22Rv1 (cell line): ENCODE measurements at regions not wholly inside any gene's neighbourhood (a gene's known extent, or its start where the extent isn't known, plus 50 kb on each side); places are given as distances from the start of the nearest gene placed in this dataset.
A peak's percentile ranks its signal among the peaks of the same experiment; 100 is the strongest.

Experiments used
- H3K27ac ChIP-seq: fragments of 450-650 bp; 2 replicates; pipeline ENCODE4 v1.5.1; 2017
- CTCF ChIP-seq: fragments of 450-650 bp; IDR thresholded peaks from 2 replicates; pipeline ENCODE4 v1.5.1; 2017; ENCODE audit warnings: mild to moderate bottlenecking
- ZFX ChIP-seq: fragments of 450-650 bp; IDR thresholded peaks from 2 replicates; pipeline ENCODE4 v1.6.1; 2017; ENCODE audit warnings: antibody characterized with exemption, borderline replicate concordance

GRCh38 chr7:101733713-101734475, 83.5 kb upstream of the CUX1 start:
- TF ChIP-seq CTCF, result no peak
- TF ChIP-seq ZFX, result no peak
- H3K27ac ChIP-seq, result no peak overlapping the region

GRCh38 chr7:101736084-101736483, 81.3 kb upstream of the CUX1 start:
- TF ChIP-seq ZFX (no peak), CTCF (no peak)
- H3K27ac ChIP-seq, result no peak overlapping the region

GRCh38 chr7:101739775-101740398, 77.5 kb upstream of the CUX1 start:
- TF ChIP-seq ZFX (no peak), CTCF (no peak)
- no peak overlapping the region for H3K27ac ChIP-seq

GRCh38 chr7:101740981-101741725, 76.3 kb upstream of the CUX1 start:
- no peak for TF ChIP-seq ZFX
- TF ChIP-seq CTCF, result no peak
- H3K27ac ChIP-seq, result no peak overlapping the region

- TF ChIP-seq ZFX (no peak), CTCF (peak; percentile 90)
- no peak overlapping the region for H3K27ac ChIP-seq
Observed at GRCh38 chr7:101743241-101743994, 74.0 kb upstream of the CUX1 start.

- TF ChIP-seq ZFX, result no peak
- TF ChIP-seq CTCF, result no peak
- no peak overlapping the region for H3K27ac ChIP-seq
Observed at GRCh38 chr7:101743995-101744360, 73.4 kb upstream of the CUX1 start.
